ENCODE measurements at regions not wholly inside any gene's neighbourhood (a gene's known extent, or its start where the extent isn't known, plus 50 kb on each side); places are given as distances from the start of the nearest gene placed in this dataset.

GRCh38 chr14:35989736-35990135, 163.6 kb downstream of the BRMS1L start:
- no peak for TF ChIP-seq CTCF (conservative IDR thresholded peaks at IDR 0.05)
- Mint-ChIP-seq H3K4me3 (no peak overlapping the region), H3K27me3 (no peaks in the 10 kb centered on the region), H3K9me3 (no peaks in the 10 kb centered on the region), H3K4me1 (ENCODE audit: unreplicated experiment) (no peaks in the 10 kb centered on the region), H3K36me3 (no peaks in the 10 kb centered on the region), H3K27ac (no peak overlapping the region)
- DNase-seq (ENCODE audit: extremely low spot score, unreplicated experiment), result no peak

GRCh38 chr14:35988972-35989690, 163.0 kb downstream of the BRMS1L start:
- no peak overlapping the region for H3K4me3 Mint-ChIP-seq
- no peaks in the 10 kb centered on the region for H3K27me3 Mint-ChIP-seq
- no peak overlapping the region for H3K27ac Mint-ChIP-seq
- no peak for DNase-seq (ENCODE audit: extremely low spot score, unreplicated experiment)
- H3K9me3 Mint-ChIP-seq, result no peaks in the 10 kb centered on the region
- TF ChIP-seq CTCF (conservative IDR thresholded peaks at IDR 0.05), result no peak
- H3K4me1 Mint-ChIP-seq (ENCODE audit: unreplicated experiment), result no peaks in the 10 kb centered on the region
- H3K36me3 Mint-ChIP-seq, result no peaks in the 10 kb centered on the region

- Mint-ChIP-seq H3K27ac (no peak overlapping the region), H3K9me3 (no peaks in the 10 kb centered on the region), H3K4me1 (ENCODE audit: unreplicated experiment) (no peaks in the 10 kb centered on the region), H3K27me3 (no peaks in the 10 kb centered on the region), H3K36me3 (no peaks in the 10 kb centered on the region), H3K4me3 (no peak overlapping the region)
- no peak for DNase-seq (ENCODE audit: extremely low spot score, unreplicated experiment)
- TF ChIP-seq CTCF (conservative IDR thresholded peaks at IDR 0.05), result no peak
Measured at GRCh38 chr14:35988550-35988949, 162.4 kb downstream of the BRMS1L start.

- H3K27me3 Mint-ChIP-seq, result no peaks in the 10 kb centered on the region
- no peaks in the 10 kb centered on the region for H3K9me3 Mint-ChIP-seq
- no peaks in the 10 kb centered on the region for H3K36me3 Mint-ChIP-seq
- H3K4me3 Mint-ChIP-seq, result no peak overlapping the region
- DNase-seq (ENCODE audit: extremely low spot score, unreplicated experiment), result no peak
- no peak for TF ChIP-seq CTCF (conservative IDR thresholded peaks at IDR 0.05)
- no peak overlapping the region for H3K27ac Mint-ChIP-seq
- no peaks in the 10 kb centered on the region for H3K4me1 Mint-ChIP-seq (ENCODE audit: unreplicated experiment)
Measured at GRCh38 chr14:35987731-35988130, 161.6 kb downstream of the BRMS1L start.

GRCh38 chr14:35986219-35986573, 160.1 kb downstream of the BRMS1L start:
- no peak for TF ChIP-seq CTCF (conservative IDR thresholded peaks at IDR 0.05)
- H3K27ac Mint-ChIP-seq, result no peak overlapping the region
- no peaks in the 10 kb centered on the region for H3K9me3 Mint-ChIP-seq

More at GRCh38 chr14:35986219-35986573, 160.1 kb downstream of the BRMS1L start:
- Mint-ChIP-seq H3K36me3 (no peaks in the 10 kb centered on the region), H3K4me1 (ENCODE audit: unreplicated experiment) (no peaks in the 10 kb centered on the region), H3K4me3 (no peak overlapping the region), H3K27me3 (no peaks in the 10 kb centered on the region)
- DNase-seq (ENCODE audit: extremely low spot score, unreplicated experiment), result no peak
